CD4-positive, alpha-beta T cell treated with Interleukin-2 at 100 ng/mL for 4 hours (primary cell): ENCODE measurements at regions not wholly inside any gene's neighbourhood (a gene's known extent, or its start where the extent isn't known, plus 50 kb on each side); places are given as distances from the start of the nearest gene placed in this dataset.

Experiments
- DNase-seq: peaks from one replicate; pipeline ENCODE4 v3.0.0-alpha.2; 2020; ENCODE audit warnings: low spot score

GRCh38 chr1:209335178-209335577 is 248.3 kb upstream of the CAMK1G start:
- no peak for DNase-seq

- no peak for DNase-seq
Measured at GRCh38 chr1:209341146-209341545, 242.4 kb upstream of the CAMK1G start.

GRCh38 chr1:209341673-209342420 is 241.7 kb upstream of the CAMK1G start:
- no peak for DNase-seq

GRCh38 chr1:209342441-209343175 is 240.9 kb upstream of the CAMK1G start:
- no peak for DNase-seq

- no peak for DNase-seq
Measured at GRCh38 chr1:209343511-209343910, 240.0 kb upstream of the CAMK1G start.

DNA sequence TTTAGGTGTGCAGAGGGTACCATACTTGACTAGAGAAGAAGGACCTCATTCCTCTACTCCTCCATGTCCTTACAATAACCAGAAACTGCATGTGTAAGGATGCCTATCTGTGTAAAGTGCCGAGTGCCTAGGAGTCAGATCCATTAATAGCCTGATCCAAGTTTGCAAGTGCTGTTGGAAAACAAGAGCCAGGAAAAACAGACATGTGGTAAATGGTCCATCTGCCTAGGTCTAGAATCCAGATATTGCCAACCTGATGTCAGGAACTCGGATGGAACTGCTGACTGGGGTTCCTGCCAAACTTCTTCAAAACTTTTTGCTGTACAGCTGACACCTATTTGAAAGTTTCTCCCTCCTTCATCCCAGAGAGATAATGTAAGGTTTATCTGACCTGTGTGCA is 239.4 kb upstream of the CAMK1G start:
- DNase-seq = no peak

DNA sequence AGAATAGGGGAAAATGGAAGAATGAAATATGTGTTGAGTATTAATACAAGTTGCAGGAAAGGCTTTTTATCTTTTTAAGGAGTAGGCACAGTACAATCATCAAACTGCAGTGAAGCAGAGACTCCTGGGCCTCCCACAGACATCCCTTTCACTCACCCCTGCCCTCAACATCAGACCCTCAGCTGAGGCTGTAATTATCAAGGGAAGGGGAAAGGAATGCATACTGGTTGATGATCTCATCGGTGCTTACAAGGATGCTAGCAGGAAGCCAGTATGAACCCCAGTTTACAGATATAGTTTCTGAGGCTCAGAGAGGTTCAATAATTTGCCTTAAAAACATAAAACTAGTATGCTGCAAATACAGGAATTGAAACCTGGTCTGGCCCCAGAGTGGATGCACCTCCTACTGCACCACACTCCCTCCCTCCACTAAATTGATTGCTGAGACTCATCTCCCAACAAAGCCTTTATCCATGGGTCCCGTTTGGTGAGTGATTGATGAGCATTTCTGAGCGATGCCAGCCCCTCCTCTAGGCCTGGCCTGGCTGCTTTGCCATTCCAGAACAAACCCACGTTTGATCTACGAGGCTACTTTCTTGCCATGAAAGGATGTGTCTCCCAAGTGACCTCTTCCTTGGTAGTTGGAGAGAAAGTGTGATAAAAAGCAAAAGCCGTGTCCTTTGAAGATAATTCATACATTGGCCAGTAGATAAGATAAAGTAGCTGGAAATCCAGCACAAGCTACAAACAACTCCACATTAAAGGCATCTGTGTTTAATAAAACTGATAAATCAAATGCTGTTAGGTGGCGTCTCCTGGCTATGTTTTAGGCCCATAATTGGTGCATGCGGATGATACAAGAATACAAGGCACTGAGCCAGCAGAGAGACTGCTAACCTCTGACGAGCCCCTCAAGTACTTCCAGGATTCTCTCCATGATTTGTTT is 233.9 kb upstream of the CAMK1G start:
- no peak for DNase-seq

DNA sequence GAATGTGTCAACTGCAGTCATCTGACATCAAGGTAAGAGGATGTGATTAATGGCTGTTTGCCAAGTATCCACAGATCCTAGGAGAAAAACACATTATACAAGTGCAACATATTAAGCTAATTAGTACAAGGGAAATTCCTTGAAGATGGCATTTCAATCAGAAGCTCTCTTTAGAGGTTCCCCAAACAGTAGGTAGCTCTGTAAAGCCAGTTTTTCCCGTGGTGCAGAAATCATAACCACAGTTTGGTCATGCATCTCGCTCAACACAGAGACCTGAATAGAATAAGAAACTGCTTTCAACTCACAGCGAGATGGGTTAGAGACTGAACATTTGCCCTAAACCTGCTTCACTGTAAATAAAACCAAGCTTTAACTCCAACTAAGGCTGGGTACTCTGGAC is 230.5 kb upstream of the CAMK1G start:
- no peak for DNase-seq

- peak; percentile 46 for DNase-seq
Measured at GRCh38 chr1:209354111-209354839, 229.2 kb upstream of the CAMK1G start.

GRCh38 chr1:209354840-209355165 is 228.7 kb upstream of the CAMK1G start:
- no peak for DNase-seq

- DNase-seq = no peak
Measured at GRCh38 chr1:209355415-209355814, 228.1 kb upstream of the CAMK1G start.

GRCh38 chr1:209356976-209357377 is 226.5 kb upstream of the CAMK1G start:
- no peak for DNase-seq

DNA sequence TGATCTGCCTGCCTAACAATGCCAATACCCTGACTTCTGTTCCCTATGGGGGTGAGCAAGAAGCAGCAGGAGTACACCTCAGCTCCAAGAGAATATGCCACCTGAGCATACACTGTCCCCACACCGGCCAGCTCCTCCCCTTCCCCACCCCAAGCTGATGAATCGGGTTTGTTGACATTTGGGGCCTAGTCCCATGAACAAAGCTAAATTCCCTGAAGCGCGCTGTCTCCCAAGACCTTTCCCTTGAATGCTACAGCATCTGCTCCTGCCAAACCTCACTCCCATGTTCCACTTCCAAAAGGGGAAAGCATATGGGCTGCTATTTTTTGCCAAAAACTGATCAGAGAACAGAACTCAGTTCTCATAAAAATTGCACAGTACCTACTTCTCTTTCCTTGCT is 220.4 kb upstream of the CAMK1G start:
- DNase-seq = no peak

GRCh38 chr1:209364716-209365115 is 218.8 kb upstream of the CAMK1G start:
- no peak for DNase-seq

DNA sequence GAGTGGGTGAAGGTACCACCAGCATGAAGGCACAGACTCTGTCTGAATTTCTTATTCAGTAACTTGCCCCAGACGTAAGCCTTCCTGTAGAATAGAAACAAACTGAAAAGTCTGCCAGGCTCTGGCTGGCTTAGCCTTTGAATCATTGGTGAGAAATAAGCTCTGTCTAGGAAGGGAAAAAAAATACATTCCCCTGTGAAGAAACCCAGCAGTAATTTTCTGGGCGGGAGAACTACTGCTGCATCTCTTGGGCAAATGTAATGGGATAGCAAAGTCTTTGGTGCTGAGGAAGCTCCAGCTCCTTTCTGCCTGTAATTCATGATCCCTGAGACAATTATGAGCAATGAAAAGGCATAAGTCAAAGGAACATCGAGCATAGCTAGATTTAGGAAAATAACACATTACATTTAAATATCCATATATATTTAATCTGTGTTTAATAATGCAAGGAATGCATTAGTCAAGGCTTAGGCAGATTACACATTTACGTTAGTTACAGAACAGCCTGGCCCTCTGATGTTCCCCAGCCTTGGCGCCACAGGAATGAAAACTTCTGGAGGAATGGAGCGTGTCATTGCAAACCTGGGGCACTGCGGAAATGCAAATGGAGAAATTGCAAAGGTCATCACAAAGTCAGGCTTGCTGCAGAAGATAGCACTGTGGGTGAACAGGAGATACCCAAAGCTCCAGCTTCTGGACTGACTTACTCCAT is 216.3 kb upstream of the CAMK1G start:
- DNase-seq = no peak

- no peak for DNase-seq
Measured at GRCh38 chr1:209368864-209369598, 214.5 kb upstream of the CAMK1G start.

DNA sequence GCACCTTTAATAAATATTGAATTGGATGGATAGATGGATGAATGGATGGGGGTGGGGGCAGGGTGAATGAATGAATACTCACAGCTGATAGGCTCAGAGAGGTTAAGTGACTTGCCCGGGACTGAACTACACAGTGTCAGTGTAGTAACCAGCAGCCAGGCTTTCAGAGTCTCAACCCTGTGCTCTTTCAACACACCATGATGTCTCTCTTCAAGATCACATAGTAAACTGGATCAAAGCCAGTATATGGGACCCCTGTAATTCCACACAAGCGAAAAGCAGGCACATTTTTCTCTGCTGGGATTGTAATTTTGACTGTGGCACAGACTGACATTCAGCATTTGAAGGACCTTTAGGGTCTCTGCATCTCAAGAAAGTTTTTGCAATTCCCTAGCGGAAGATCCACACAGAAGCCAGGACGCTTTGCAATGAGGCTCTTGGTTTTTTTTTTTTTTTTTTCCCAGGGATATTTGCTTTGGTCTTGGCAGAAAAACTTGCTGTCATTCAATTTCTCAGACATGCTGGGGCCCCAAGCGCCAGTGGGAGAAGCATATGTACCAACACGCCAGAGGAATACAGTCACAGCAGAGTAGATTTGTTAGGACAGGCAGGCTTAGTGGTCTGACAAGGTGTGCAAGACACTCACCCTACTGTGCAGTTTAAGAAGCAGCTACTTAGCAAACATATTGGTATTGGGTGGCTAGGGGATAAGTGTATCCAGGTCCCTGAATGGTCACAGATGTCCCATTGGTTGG is 213.1 kb upstream of the CAMK1G start:
- no peak for DNase-seq

DNA sequence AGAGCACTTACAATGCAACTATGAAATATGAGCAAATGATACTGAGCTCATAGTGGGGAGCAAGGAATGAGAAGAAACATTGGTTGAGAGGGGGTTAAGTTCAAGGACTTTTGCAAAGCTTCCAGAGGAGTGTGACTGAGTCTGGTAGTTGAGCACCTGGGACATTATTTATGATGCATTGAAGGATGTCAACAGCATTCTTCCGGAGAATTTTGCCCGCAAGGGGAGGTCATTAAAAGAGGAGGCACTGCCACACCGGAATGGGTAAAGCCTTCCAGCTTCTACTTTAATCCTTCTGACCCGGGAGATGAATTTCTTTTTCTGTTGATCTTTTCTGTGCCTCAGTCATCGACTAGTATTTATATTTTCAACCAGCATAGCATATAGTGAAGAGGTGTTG is 208.4 kb upstream of the CAMK1G start:
- DNase-seq = no peak

DNA sequence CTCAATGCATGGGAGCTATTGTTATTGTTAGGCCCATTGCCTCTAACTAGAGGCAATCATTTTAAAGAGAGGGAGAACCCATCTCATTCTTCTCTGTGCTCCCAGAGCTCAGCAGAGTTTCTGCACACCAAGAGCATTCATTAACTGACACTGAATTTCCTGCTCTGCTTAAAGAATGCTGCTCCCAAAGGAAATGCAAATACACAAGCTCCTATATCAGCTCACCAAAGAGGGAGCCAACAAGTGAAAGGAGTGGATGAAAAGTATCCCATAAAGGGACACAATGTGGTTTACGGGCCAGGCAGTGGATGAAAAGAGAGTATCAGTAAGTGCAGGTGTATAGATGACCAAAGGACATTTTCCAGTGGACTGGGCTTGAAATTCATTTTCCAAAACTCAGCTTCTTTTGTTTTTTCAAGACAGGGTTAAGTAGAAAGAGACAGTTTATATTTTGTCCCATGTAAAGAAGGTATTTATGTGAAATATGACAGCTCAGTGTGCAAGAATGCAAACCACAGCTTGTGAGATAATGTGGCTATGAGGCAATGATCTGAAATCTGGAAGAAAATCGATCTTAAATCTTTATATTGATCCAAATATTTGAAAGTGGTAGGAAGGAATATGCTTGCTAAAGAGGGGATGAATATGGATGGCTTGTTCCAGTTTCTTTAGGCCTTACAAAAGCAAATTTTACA is 207.7 kb upstream of the CAMK1G start:
- DNase-seq = no peak
